ENCODE measurements at regions not wholly inside any gene's neighbourhood (a gene's known extent, or its start where the extent isn't known, plus 50 kb on each side); places are given as distances from the start of the nearest gene placed in this dataset.
A peak's percentile ranks its signal among the peaks of the same experiment; 100 is the strongest.
"Not testable (repeated sequence)": the region's sequence is repeated elsewhere in the genome, so short reads cannot be mapped to it uniquely, and the experiment has no call there.

DNA sequence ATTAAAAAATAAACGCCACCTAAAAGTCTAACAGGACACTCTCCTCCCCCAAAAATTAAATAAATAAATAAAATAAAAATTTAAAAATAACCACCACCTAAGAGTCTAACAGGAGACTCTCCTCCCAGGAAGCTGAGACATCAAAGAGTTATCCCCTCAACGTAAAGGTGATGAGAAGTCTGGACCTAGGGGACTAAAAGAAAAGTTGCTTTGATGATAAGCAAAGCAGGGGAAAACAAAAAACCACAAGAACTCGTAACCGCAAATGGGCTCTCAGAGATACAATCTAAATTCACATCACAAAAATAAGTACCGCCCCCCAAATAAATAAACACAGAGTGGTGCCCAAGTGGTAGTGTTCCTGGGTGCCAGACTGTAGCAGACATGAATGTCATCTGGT lies 412.2 kb downstream of the ZFHX3 start:
- H3K4me1 Mint-ChIP-seq (ENCODE audit: unreplicated experiment) = no peaks in the 10 kb centered on the region
- no peak overlapping the region for H3K4me3 Mint-ChIP-seq (ENCODE audit: unreplicated experiment)
- no peaks in the 10 kb centered on the region for H3K27me3 Mint-ChIP-seq (ENCODE audit: unreplicated experiment)
- no peaks in the 10 kb centered on the region for H3K9me3 Mint-ChIP-seq (ENCODE audit: unreplicated experiment)
- no peak overlapping the region for H3K27ac Mint-ChIP-seq (ENCODE audit: unreplicated experiment)
- no peaks in the 10 kb centered on the region for H3K36me3 Mint-ChIP-seq (ENCODE audit: low read depth, unreplicated experiment)
- TF ChIP-seq, protein P1, sequence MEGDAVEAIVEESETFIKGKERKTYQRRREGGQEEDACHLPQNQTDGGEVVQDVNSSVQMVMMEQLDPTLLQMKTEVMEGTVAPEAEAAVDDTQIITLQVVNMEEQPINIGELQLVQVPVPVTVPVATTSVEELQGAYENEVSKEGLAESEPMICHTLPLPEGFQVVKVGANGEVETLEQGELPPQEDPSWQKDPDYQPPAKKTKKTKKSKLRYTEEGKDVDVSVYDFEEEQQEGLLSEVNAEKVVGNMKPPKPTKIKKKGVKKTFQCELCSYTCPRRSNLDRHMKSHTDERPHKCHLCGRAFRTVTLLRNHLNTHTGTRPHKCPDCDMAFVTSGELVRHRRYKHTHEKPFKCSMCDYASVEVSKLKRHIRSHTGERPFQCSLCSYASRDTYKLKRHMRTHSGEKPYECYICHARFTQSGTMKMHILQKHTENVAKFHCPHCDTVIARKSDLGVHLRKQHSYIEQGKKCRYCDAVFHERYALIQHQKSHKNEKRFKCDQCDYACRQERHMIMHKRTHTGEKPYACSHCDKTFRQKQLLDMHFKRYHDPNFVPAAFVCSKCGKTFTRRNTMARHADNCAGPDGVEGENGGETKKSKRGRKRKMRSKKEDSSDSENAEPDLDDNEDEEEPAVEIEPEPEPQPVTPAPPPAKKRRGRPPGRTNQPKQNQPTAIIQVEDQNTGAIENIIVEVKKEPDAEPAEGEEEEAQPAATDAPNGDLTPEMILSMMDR (IDR thresholded peaks at IDR 0.05; ENCODE audit: unreplicated experiment) = no peak
- no peak for DNase-seq (ENCODE audit: low spot score)

- Mint-ChIP-seq H3K4me3 (ENCODE audit: unreplicated experiment) (no peak overlapping the region), H3K27me3 (ENCODE audit: unreplicated experiment) (no peaks in the 10 kb centered on the region), H3K36me3 (ENCODE audit: low read depth, unreplicated experiment) (no peaks in the 10 kb centered on the region), H3K4me1 (ENCODE audit: unreplicated experiment) (no peaks in the 10 kb centered on the region), H3K27ac (ENCODE audit: unreplicated experiment) (no peak overlapping the region), H3K9me3 (ENCODE audit: unreplicated experiment) (no peaks in the 10 kb centered on the region)
- DNase-seq (ENCODE audit: low spot score) = no peak
- TF ChIP-seq, protein P1 (IDR thresholded peaks at IDR 0.05; ENCODE audit: unreplicated experiment) = no peak
Observed at GRCh38 chr16:72635104-72635503, 412.8 kb downstream of the ZFHX3 start.

DNA sequence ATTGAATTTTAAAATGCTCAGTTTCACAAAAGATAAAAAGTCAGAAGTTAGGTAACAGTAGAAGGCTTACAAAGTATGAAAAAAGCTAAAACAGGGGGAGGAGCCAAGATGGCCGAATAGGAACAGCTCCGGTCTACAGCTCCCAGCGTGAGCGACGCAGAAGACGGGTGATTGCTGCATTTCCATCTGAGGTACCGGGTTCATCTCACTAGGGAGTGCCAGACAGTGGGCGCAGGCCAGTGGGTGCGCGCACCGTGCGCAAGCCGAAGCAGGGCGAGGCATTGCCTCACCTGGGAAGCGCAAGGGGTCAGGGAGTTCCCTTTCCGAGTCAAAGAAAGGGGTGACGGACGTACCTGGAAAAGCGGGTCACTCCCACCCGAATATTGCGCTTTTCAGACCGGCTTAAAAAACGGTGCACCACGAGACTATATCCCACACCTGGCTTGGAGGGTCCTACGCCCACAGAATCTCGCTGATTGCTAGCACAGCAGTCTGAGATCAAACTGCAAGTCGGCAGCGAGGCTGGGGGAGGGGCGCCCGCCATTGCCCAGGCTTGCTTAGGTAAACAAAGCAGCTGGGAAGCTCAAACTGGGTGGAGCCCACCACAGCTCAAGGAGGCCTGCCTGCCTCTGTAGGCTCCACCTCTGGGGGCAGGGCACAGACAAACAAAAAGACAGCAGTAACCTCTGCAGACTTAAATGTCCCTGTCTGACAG lies 420.6 kb downstream of the ZFHX3 start:
- not testable (repeated sequence) for H3K9me3 Mint-ChIP-seq (ENCODE audit: unreplicated experiment); DNase-seq (ENCODE audit: low spot score); H3K27me3 Mint-ChIP-seq (ENCODE audit: unreplicated experiment); H3K36me3 Mint-ChIP-seq (ENCODE audit: low read depth, unreplicated experiment); H3K4me1 Mint-ChIP-seq (ENCODE audit: unreplicated experiment)
- Mint-ChIP-seq H3K27ac (ENCODE audit: unreplicated experiment) (peak overlapping the region; percentile 80), H3K4me3 (ENCODE audit: unreplicated experiment) (peak overlapping the region; percentile 92)

DNA sequence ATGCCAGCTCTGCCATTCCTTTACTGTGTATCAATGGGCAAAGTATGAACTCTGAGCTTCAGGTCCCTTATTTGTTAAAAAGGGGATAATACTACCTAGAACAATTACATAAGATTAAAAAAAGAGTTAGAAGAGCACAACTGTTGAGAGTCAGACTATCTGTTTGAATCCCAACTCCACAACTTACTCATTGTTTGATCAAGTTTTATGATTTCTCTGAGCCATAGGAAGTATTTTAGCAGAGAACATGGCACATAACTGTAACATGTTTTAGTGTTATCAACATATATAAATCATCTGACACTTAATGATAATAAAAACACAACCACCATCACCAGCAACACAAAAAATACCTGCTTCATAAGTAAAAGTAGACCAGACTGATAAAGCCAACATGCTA lies 421.3 kb downstream of the ZFHX3 start:
- Mint-ChIP-seq H3K27me3 (ENCODE audit: unreplicated experiment) (peaks cover 1% of the 10 kb centered on the region), H3K9me3 (ENCODE audit: unreplicated experiment) (peaks cover 4% of the 10 kb centered on the region), H3K27ac (ENCODE audit: unreplicated experiment) (no peak overlapping the region), H3K4me3 (ENCODE audit: unreplicated experiment) (peak overlapping the region; percentile 92), H3K4me1 (ENCODE audit: unreplicated experiment) (peaks cover 4% of the 10 kb centered on the region), H3K36me3 (ENCODE audit: low read depth, unreplicated experiment) (peaks cover 6% of the 10 kb centered on the region)
- TF ChIP-seq, protein P1 (IDR thresholded peaks at IDR 0.05; ENCODE audit: unreplicated experiment) = no peak
- DNase-seq (ENCODE audit: low spot score) = no peak

DNA sequence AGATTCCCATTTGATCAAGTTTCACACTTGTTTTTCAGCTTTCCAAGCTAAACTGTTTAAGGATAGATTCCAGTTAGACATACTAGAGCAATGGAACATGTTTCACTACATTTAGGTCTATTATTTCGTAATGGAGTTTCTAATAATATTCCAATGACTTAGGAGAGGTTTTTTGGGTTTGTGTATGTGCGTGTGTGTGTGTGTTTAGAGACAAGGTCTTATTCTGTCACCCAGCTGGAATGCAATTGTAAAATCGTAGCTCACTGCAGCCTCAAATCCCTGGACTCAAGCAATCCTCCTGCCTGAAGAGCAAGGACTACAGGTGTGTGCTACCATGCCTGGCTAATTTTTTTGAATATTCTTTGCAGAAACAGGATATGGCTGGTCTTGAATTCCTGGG lies 426.3 kb downstream of the ZFHX3 start:
- Mint-ChIP-seq H3K4me1 (ENCODE audit: unreplicated experiment) (no peaks in the 10 kb centered on the region), H3K9me3 (ENCODE audit: unreplicated experiment) (peaks cover 4% of the 10 kb centered on the region), H3K27ac (ENCODE audit: unreplicated experiment) (no peak overlapping the region), H3K27me3 (ENCODE audit: unreplicated experiment) (peaks cover 3% of the 10 kb centered on the region), H3K36me3 (ENCODE audit: low read depth, unreplicated experiment) (peaks cover under 1% of the 10 kb centered on the region), H3K4me3 (ENCODE audit: unreplicated experiment) (no peak overlapping the region)
- TF ChIP-seq, protein P1 (IDR thresholded peaks at IDR 0.05; ENCODE audit: unreplicated experiment) = no peak
- DNase-seq (ENCODE audit: low spot score) = no peak

All from endothelial cell (in vitro differentiated cells).